G401.6 (cell line): ENCODE measurements at regions not wholly inside any gene's neighbourhood (a gene's known extent, or its start where the extent isn't known, plus 50 kb on each side); places are given as distances from the start of the nearest gene placed in this dataset.

Experiments used
- FAIRE-seq: peaks from 2 replicates; lab custom pipeline; 2012; peaks lifted over from hg19 to GRCh38; lab: Jason Lieb, UNC

DNA sequence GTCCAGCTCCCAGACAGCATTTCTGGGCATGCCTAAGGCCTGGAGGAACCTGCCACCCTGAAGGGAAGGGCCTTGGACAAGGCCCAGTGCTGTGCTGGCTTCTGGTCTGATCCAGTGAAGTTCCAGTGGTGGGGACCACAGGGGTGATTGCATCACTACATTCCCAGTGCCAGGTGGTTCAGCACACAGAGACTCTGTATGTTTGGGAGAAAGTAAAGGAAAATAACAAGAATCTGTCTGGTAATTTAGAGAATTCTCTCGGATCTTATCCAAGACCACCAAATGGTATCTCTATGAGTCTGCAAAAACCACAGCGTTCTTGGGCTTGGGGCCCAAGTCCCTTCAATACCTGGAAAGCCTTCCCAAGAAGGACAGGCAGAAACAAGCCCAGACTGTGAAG lies 131.8 kb upstream of the MAD2L1 start:
- no peak for FAIRE-seq

DNA sequence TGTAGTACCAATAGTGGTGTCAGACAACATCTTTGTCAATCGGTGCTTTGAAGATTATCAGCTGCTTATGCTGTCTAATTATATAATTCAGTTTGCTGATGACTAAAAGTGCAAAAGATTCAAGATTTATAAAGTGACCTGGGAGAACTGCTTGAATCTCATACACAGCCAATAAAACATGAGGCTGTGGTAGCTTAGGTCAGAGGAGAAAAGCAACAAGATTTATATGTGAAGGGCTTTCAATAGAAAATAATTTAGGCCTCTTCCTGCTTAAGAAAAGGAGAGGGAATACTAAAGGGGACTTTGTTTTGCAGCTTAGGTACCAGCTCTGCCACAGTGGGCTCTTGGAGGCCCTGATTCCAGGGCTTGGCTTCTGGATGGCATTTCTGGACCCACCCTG lies 111.0 kb upstream of the MAD2L1 start:
- no peak for FAIRE-seq

- FAIRE-seq, result no peak
Observed at GRCh38 chr4:120175272-120175671, 108.6 kb upstream of the MAD2L1 start.

DNA sequence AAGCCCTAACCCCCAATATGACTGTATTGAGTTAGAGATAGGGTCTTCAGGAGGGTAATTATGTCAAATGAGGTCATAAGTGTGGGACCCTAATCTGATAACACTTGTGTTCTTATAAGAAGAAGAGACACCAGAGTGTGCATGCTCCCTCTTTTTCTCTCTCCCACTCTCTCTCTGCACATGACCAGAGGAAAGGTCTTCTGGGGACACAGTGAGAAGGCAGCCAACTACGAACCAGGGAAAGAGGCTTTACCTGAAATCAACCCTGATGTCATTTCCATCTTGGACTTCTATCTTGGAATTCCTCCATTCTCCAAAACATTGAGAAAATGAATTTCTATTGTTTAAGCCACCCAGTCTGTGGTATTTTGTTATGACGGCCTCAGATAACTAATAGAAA lies 97.2 kb upstream of the MAD2L1 start:
- no peak for FAIRE-seq

DNA sequence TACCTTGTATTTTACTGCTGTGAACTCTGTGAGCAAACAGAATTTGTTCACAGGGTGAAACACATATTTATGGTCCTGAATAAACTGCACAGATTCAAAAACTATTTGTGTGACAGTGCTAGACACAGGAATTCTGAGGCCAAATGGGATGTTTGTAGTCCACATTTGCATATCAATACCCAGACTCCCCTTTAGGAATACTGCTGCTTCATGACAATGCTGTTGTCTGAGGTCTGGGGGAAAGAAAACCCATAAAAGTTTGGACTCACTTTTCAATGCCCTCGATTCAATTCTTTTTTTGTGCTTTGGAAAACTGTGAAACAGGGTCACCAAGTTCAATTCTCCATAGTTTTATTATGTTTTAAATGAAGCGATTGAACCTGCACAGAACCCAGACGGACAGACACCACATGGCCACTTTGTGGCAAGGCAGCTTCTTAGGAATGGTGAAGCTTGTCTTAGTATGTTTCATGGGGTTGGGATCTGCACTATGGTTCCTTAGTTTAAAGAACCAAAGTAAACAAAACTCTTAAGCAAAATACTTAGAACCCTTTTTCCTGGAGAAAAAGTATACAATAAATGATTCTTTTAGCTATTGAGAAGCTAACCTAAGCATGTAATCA lies 92.3 kb upstream of the MAD2L1 start:
- FAIRE-seq, result no peak

DNA sequence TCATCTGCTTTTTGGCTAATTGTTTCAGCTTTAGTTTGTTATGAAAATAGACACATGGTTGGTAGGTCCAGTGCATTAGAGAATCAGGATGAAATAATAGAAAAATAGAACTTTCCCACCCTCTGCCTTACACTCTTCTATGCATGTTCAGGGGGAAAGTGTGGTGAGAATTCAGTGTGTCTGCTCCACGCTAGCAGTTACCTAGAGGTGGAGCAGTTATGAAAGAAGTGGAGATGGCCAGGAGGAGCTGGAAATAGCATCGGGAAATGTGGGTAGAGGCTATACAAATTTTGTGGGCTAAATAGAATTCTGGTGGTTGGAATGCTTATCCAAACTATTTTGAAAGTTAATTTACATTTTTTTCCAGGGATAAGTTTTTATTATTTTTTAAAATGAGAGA lies 91.4 kb upstream of the MAD2L1 start:
- FAIRE-seq, result no peak

DNA sequence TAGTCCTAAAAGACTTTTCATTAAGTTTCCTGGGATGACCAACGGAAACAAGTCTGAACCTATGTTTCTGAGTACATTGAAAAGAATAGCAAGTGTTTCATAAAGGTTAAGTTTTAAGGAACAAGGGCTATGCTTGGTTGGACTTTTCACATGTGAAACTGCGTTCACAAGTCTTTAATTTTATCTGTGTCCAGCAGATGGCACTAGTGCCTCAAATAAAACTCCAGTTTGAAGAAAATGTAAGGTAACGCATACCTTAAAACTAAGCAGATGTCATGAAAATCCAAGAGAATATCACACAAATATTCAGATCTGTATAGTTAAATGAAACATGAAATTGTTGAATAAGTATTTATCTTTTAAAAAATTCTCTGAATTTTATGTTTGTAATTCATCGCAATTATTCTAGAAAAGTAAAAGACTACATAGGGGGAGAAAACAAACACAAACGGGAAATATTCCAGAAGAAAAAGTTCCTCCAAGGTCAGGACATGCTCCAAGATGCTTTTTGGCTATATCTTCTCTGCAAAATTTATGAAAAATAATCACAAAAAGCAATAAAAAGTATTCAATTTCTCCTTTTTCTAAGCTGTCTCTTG lies 89.6 kb upstream of the MAD2L1 start:
- FAIRE-seq, result peak; percentile 94

GRCh38 chr4:120155287-120155686 lies 88.6 kb upstream of the MAD2L1 start:
- no peak for FAIRE-seq

DNA sequence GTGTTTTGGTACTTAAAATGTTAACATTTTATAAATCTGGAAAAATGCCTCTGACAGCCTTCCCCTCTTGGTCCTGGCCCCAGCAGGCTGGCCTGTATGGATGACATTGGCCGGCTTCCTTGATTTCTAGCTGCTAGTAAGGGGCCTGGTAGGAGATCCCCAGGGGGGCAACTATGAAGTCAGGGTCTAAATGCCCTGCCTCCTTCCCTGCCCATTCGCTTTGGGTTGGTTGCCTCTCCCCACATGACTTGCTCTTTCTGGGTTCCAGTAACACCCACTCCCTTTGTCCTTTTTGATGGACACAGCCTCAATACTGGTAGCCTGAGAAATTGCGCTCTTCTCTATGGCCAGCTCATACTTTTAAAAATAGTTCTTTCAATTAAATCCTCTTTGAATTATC lies 78.0 kb upstream of the MAD2L1 start:
- no peak for FAIRE-seq

DNA sequence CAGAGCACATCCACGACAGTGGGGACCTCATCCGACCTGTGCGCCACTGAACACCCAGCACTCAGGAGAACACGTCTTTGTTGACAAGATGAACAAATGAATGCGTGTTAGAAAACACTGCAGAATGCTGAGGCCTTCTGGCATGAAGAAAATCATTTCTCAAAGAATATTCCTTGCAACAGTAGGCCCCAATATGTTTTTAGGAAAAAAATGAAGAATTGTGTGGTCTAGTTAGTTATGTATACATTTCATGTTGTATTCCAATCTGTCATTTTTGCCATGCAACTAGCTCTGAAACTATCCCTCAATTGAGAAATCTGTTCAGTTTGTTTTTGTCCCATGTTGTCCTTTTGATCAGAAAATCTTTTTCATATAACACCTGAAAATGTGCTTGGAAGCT lies 77.4 kb upstream of the MAD2L1 start:
- FAIRE-seq, result no peak

DNA sequence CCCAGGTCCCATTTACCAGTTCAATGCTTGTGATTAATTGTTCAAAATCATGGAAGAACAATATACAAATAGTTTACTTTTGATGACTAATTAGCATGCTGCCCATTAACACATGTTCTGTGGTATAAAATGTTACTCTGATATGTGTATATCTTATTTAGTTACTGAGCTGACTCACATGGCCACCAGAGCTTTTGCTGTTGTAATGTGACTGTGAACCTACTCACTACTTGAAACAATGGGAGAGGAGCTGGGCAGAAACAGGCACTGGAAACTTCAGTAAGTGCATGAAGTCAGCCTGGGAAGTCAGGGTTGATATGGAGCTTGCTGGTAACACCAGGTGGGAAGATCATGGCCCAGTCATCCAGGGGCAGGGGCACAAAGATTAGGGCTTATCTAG lies 72.7 kb upstream of the MAD2L1 start:
- no peak for FAIRE-seq

- FAIRE-seq, result no peak
Observed at GRCh38 chr4:120132935-120133334, 66.3 kb upstream of the MAD2L1 start.

- no peak for FAIRE-seq
Observed at GRCh38 chr4:120130786-120131185, 64.1 kb upstream of the MAD2L1 start.
